IMR-90 (cell line): ENCODE measurements at regions not wholly inside any gene's neighbourhood (a gene's known extent, or its start where the extent isn't known, plus 50 kb on each side); places are given as distances from the start of the nearest gene placed in this dataset.

ENCODE experiments used
- BHLHE40 ChIP-seq: fragments of 150-350 bp; IDR thresholded peaks from 2 replicates; pipeline ENCODE4 v1.6.1; 2016; ENCODE audit warnings: mild to moderate bottlenecking, low read depth, low read length
- CEBPB ChIP-seq: IDR thresholded peaks from 2 replicates; pipeline ENCODE4 v1.6.1; 2012; ENCODE audit warnings: low read depth, low read length, improper control_type of control experiment
- CHD1 ChIP-seq: IDR thresholded peaks from 2 replicates; pipeline ENCODE4 v1.6.1; 2012; ENCODE audit warnings: low read depth, low read length, improper control_type of control experiment
- FOS ChIP-seq: fragments of 150-350 bp; IDR thresholded peaks from 2 replicates; pipeline ENCODE4 v1.6.1; 2016; ENCODE audit warnings: low read depth, low read length
- MAFK ChIP-seq: IDR thresholded peaks from 2 replicates; pipeline ENCODE4 v1.6.1; 2012; ENCODE audit warnings: low read depth, low read length, improper control_type of control experiment
- MXI1 ChIP-seq: IDR thresholded peaks from 2 replicates; pipeline ENCODE4 v1.6.1; 2012; ENCODE audit warnings: low read depth, mild to moderate bottlenecking, low read length, moderate library complexity, borderline replicate concordance
- POLR2A ChIP-seq: IDR thresholded peaks from 2 replicates; pipeline ENCODE4 v1.6.1; 2012; ENCODE audit warnings: mild to moderate bottlenecking, low read depth, low read length
- RAD21 ChIP-seq: IDR thresholded peaks from 2 replicates; pipeline ENCODE4 v1.6.1; 2012; ENCODE audit warnings: low read length, improper control_type of control experiment
- RCOR1 ChIP-seq: IDR thresholded peaks from 2 replicates; pipeline ENCODE4 v1.6.1; 2012; ENCODE audit warnings: mild to moderate bottlenecking, low read length, improper control_type of control experiment; ENCODE audit not compliant: insufficient replicate concordance
- RFX5 ChIP-seq: IDR thresholded peaks from 2 replicates; pipeline ENCODE4 v1.8.0; 2012; ENCODE audit warnings: low read depth, mild to moderate bottlenecking, low read length, moderate library complexity
- SMC3 ChIP-seq: fragments of 150-350 bp; IDR thresholded peaks from 2 replicates; pipeline ENCODE4 v1.6.1; 2016; ENCODE audit warnings: low read depth, mild to moderate bottlenecking, antibody characterized with exemption, low read length, moderate library complexity
- TF ChIP-seq, protein P1 (sequence below): conservative IDR thresholded peaks from 2 replicates; pipeline ENCODE4 v1.5.1; 2012; ENCODE audit warnings: mild to moderate bottlenecking, low read depth, low read length, improper control_type of control experiment
- TF ChIP-seq, protein P2 (sequence below): fragments of 150-350 bp; IDR thresholded peaks from 2 replicates; pipeline ENCODE4 v1.6.1; 2016; ENCODE audit warnings: low read depth, mild to moderate bottlenecking, low read length, moderate library complexity, borderline replicate concordance
- TF ChIP-seq, protein P3 (sequence below): fragments of 150-350 bp; IDR thresholded peaks from 2 replicates; pipeline ENCODE4 v1.6.1; 2017; ENCODE audit warnings: mild to moderate bottlenecking, antibody characterized with exemption, low read length, low read depth

DNA sequence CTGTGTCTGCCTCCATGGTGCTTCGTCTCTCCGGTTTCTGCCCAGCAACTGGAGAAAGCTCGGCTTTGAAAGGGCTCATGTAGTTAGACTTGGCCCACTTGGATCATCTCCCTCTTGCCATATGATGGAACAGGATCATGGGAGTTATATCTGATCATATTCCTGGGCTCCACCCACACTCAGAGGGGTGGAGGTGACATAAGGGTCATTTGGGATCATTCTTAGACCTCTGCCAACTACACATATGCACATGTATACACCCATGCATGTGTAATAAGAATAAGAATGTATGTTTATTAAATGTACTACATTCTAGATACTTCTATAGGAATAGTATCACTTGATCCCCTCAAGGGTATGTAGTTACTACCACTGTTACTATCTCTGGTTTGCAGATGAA, 74.1 kb upstream of the WNT4 start:
- TF ChIP-seq, protein P1, sequence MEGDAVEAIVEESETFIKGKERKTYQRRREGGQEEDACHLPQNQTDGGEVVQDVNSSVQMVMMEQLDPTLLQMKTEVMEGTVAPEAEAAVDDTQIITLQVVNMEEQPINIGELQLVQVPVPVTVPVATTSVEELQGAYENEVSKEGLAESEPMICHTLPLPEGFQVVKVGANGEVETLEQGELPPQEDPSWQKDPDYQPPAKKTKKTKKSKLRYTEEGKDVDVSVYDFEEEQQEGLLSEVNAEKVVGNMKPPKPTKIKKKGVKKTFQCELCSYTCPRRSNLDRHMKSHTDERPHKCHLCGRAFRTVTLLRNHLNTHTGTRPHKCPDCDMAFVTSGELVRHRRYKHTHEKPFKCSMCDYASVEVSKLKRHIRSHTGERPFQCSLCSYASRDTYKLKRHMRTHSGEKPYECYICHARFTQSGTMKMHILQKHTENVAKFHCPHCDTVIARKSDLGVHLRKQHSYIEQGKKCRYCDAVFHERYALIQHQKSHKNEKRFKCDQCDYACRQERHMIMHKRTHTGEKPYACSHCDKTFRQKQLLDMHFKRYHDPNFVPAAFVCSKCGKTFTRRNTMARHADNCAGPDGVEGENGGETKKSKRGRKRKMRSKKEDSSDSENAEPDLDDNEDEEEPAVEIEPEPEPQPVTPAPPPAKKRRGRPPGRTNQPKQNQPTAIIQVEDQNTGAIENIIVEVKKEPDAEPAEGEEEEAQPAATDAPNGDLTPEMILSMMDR = no peak
- TF ChIP-seq, protein P2, sequence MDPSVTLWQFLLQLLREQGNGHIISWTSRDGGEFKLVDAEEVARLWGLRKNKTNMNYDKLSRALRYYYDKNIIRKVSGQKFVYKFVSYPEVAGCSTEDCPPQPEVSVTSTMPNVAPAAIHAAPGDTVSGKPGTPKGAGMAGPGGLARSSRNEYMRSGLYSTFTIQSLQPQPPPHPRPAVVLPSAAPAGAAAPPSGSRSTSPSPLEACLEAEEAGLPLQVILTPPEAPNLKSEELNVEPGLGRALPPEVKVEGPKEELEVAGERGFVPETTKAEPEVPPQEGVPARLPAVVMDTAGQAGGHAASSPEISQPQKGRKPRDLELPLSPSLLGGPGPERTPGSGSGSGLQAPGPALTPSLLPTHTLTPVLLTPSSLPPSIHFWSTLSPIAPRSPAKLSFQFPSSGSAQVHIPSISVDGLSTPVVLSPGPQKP = no peak
- TF ChIP-seq, protein P3, sequence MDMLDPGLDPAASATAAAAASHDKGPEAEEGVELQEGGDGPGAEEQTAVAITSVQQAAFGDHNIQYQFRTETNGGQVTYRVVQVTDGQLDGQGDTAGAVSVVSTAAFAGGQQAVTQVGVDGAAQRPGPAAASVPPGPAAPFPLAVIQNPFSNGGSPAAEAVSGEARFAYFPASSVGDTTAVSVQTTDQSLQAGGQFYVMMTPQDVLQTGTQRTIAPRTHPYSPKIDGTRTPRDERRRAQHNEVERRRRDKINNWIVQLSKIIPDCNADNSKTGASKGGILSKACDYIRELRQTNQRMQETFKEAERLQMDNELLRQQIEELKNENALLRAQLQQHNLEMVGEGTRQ = no peak
- TF ChIP-seq CHD1 (no peak), MXI1 (no peak), CEBPB (no peak), POLR2A (no peak), BHLHE40 (no peak), MAFK (no peak), FOS (no peak), SMC3 (no peak), RCOR1 (no peak), RAD21 (no peak), RFX5 (no peak)
